Left ventricle myocardium superior (tissue), 1 donor: ENCODE measurements at regions not wholly inside any gene's neighbourhood (a gene's known extent, or its start where the extent isn't known, plus 50 kb on each side); places are given as distances from the start of the nearest gene placed in this dataset.

Experiments used
- ATAC-seq: fragments of 200-7000 bp; cut with Tn5 transposase; one replicate; pipeline ENCODE4 v1.9.1; 2020; ENCODE audit warnings: mild to moderate bottlenecking, moderate library complexity
- DNase-seq: peaks from one replicate; pipeline ENCODE4 v3.0.0-alpha.2; 2020
- intact Hi-C: fragments of 100-400 bp; cut with micrococcal nuclease; formaldehyde crosslinking; loops from one replicate; pipeline ENCODE4 v1.11.0; 2022
- donor health status: DM: no; HTN: yes; CAD: no; lungs with severe emphysema.

- DNase-seq: no peak
- intact Hi-C loops: loop anchor here (10.0 kb wide), 1 partner anchor 95 kb away; the partner anchor contains the start of gene DCBLD2
- ATAC-seq: no peak
Observed at GRCh38 chr3:98999675-99000074, 98.2 kb upstream of the DCBLD2 start.

GRCh38 chr3:98994128-98994762 is 92.8 kb upstream of the DCBLD2 start:
- ATAC-seq (no peak), DNase-seq (no peak)
- intact Hi-C loops: loop anchor here (1.0 to 10.0 kb wide), 3 partner anchors 89 to 387 kb away; partner anchors contain the start of gene DCBLD2

GRCh38 chr3:98991393-98991792 is 89.9 kb upstream of the DCBLD2 start:
- intact Hi-C loops: loop anchor here (5.0 to 10.0 kb wide), 2 partner anchors 87 to 384 kb away; partner anchors contain the start of gene DCBLD2
- DNase-seq (no peak), ATAC-seq (no peak)

- ATAC-seq (no peak), DNase-seq (no peak)
- intact Hi-C loops: loop anchor here (5.0 to 10.0 kb wide), 2 partner anchors 86 to 383 kb away; partner anchors contain the start of gene DCBLD2
Observed at GRCh38 chr3:98990657-98991056, 89.2 kb upstream of the DCBLD2 start.

GRCh38 chr3:98986073-98986472 is 84.6 kb upstream of the DCBLD2 start:
- DNase-seq (no peak), ATAC-seq (peak; percentile 95)
- intact Hi-C loops: no loop called here

- DNase-seq (no peak), ATAC-seq (peak; percentile 61)
- intact Hi-C loops: no loop called here
Observed at GRCh38 chr3:98985431-98985830, 83.9 kb upstream of the DCBLD2 start.

- intact Hi-C loops: no loop called here
- no peak for ATAC-seq
- DNase-seq: no peak
Observed at GRCh38 chr3:98984024-98984423, 82.5 kb upstream of the DCBLD2 start.

- ATAC-seq (no peak), DNase-seq (no peak)
- intact Hi-C loops: no loop called here
Observed at GRCh38 chr3:98982351-98982750, 80.9 kb upstream of the DCBLD2 start.

- DNase-seq (no peak), ATAC-seq (no peak)
- intact Hi-C loops: no loop called here
Observed at GRCh38 chr3:98980915-98981596, 79.6 kb upstream of the DCBLD2 start.

GRCh38 chr3:98979296-98979695 is 77.8 kb upstream of the DCBLD2 start:
- no peak for ATAC-seq
- intact Hi-C loops: loop anchor here (10.0 kb wide), 1 partner anchor 64 kb away; no protein-coding TSS in a partner anchor
- no peak for DNase-seq

GRCh38 chr3:98978068-98978811 is 76.7 kb upstream of the DCBLD2 start:
- intact Hi-C loops: loop anchor here (10.0 kb wide), 1 partner anchor 63 kb away; no protein-coding TSS in a partner anchor
- DNase-seq: no peak
- ATAC-seq: no peak

GRCh38 chr3:98977520-98977919 is 76.0 kb upstream of the DCBLD2 start:
- DNase-seq (no peak), ATAC-seq (peak; percentile 39)
- intact Hi-C loops: loop anchor here (10.0 kb wide), 1 partner anchor 63 kb away; no protein-coding TSS in a partner anchor

GRCh38 chr3:98974442-98974841 is 72.9 kb upstream of the DCBLD2 start:
- intact Hi-C loops: loop anchor here (10.0 kb wide), 1 partner anchor 60 kb away; no protein-coding TSS in a partner anchor
- ATAC-seq: no peak

GRCh38 chr3:98972720-98973119 is 71.2 kb upstream of the DCBLD2 start:
- no peak for ATAC-seq
- intact Hi-C loops: loop anchor here (10.0 kb wide), 1 partner anchor 58 kb away; no protein-coding TSS in a partner anchor
- no peak for DNase-seq

More at GRCh38 chr3:98974442-98974841, 72.9 kb upstream of the DCBLD2 start:
- no peak for DNase-seq

- peak; percentile 32 for ATAC-seq
- intact Hi-C loops: loop anchor here (10.0 kb wide), 1 partner anchor 57 kb away; no protein-coding TSS in a partner anchor
- DNase-seq: no peak
Observed at GRCh38 chr3:98972155-98972554, 70.7 kb upstream of the DCBLD2 start.

- DNase-seq: no peak
- ATAC-seq: no peak
- intact Hi-C loops: loop anchor here (10.0 kb wide), 1 partner anchor 56 kb away; no protein-coding TSS in a partner anchor
Observed at GRCh38 chr3:98971169-98971681, 69.7 kb upstream of the DCBLD2 start.

GRCh38 chr3:98969295-98969694 is 67.8 kb upstream of the DCBLD2 start:
- DNase-seq: no peak
- no peak for ATAC-seq
- intact Hi-C loops: no loop called here

GRCh38 chr3:98968824-98969223 is 67.3 kb upstream of the DCBLD2 start:
- intact Hi-C loops: no loop called here

GRCh38 chr3:98968347-98968746 is 66.9 kb upstream of the DCBLD2 start:
- intact Hi-C loops: no loop called here
- DNase-seq (no peak), ATAC-seq (no peak)

More at GRCh38 chr3:98968824-98969223, 67.3 kb upstream of the DCBLD2 start:
- DNase-seq (no peak), ATAC-seq (no peak)
